Fibroblast of lung (primary cell): ENCODE measurements at regions not wholly inside any gene's neighbourhood (a gene's known extent, or its start where the extent isn't known, plus 50 kb on each side); places are given as distances from the start of the nearest gene placed in this dataset.

Experiments used
- DNase-seq, 2 donors: peaks; one replicate each; pipeline versions ENCODE4 v3.0.0 to v3.0.0-alpha.2; 2010; ENCODE audit warnings: low read depth in 2 of 2
- H2AFZ ChIP-seq: 2 replicates; pipeline ENCODE4 v1.5.1; 2012; ENCODE audit warnings: low read length, control low read depth, inconsistent platforms
- H3K27ac ChIP-seq: 2 replicates; pipeline ENCODE4 v1.5.1; 2011; ENCODE audit warnings: low read length, control low read depth; ENCODE audit not compliant: insufficient read depth
- H3K27me3 ChIP-seq: 2 replicates; pipeline ENCODE4 v1.5.1; 2011; ENCODE audit warnings: mild to moderate bottlenecking, low read length; ENCODE audit not compliant: control insufficient read depth, insufficient read depth
- H3K36me3 ChIP-seq: 2 replicates; pipeline ENCODE4 v1.5.1; 2011; ENCODE audit warnings: low read length; ENCODE audit not compliant: control insufficient read depth, insufficient read depth
- H3K4me1 ChIP-seq: 2 replicates; pipeline ENCODE4 v1.5.1; 2011; ENCODE audit warnings: low read length; ENCODE audit not compliant: control insufficient read depth, insufficient read depth; ENCODE audit errors: extremely low read depth
- H3K4me2 ChIP-seq: 2 replicates; pipeline ENCODE4 v1.5.1; 2011; ENCODE audit warnings: low read length, control low read depth; ENCODE audit not compliant: insufficient read depth; ENCODE audit errors: extremely low read depth
- H3K4me3 ChIP-seq, 4 experiments: fragments of 200-600 bp in 1 of 4; sonication (generic) in 1 of 4; replicated peaks in 1 of 4; 2 replicates each; pipeline ENCODE4 v1.5.1; 2011 to 2016; ENCODE audit warnings: low read length in 4 of 4, low read depth in 3 of 4, mild to moderate bottlenecking in 3 of 4, control low read depth in 2 of 4, inconsistent platforms in 1 of 4, mixed read lengths in 1 of 4; ENCODE audit not compliant: insufficient read depth in 1 of 4; ENCODE audit errors: control extremely low read depth in 1 of 4
- H3K79me2 ChIP-seq: 2 replicates; pipeline ENCODE4 v1.5.1; 2012; ENCODE audit warnings: mild to moderate bottlenecking, low read length, inconsistent platforms; ENCODE audit not compliant: control insufficient read depth, insufficient read depth
- H3K9ac ChIP-seq: 2 replicates; pipeline ENCODE4 v1.5.1; 2011; ENCODE audit warnings: mild to moderate bottlenecking, low read length, control low read depth; ENCODE audit not compliant: insufficient read depth
- H3K9me3 ChIP-seq: 2 replicates; pipeline ENCODE4 v1.5.1; 2012; ENCODE audit warnings: low read depth, low read length; ENCODE audit not compliant: control insufficient read depth, insufficient read depth
- H4K20me1 ChIP-seq: 2 replicates; pipeline ENCODE4 v1.5.1; 2011; ENCODE audit warnings: low read length; ENCODE audit not compliant: control insufficient read depth, insufficient read depth; ENCODE audit errors: extremely low read depth
- CTCF ChIP-seq, 2 donors: IDR thresholded peaks in 1 of 2; conservative IDR thresholded peaks in 1 of 2; 1 replicate in 1 of 2; 2 replicates in 1 of 2; pipeline ENCODE4 v1.5.1; 2011 to 2012; ENCODE audit warnings: low read length in 2 of 2, control low read depth in 1 of 2, inconsistent platforms in 1 of 2, low read depth in 1 of 2, mild to moderate bottlenecking in 1 of 2
- EZH2 ChIP-seq: IDR thresholded peaks from 2 replicates; pipeline ENCODE4 v1.5.1; 2012; ENCODE audit warnings: low read length, control low read depth, mild to moderate bottlenecking; ENCODE audit errors: missing control alignments

- Histone ChIP-seq H2AFZ (no peak overlapping the region), H3K27ac (no peak overlapping the region), H3K9ac (no peak overlapping the region), H3K4me3 (no peak overlapping the region), H3K36me3 (no peaks in the 10 kb centered on the region), H3K4me1 (no peaks in the 10 kb centered on the region), H3K27me3 (no peaks in the 10 kb centered on the region), H3K9me3 (no peaks in the 10 kb centered on the region), H3K4me2 (no peak overlapping the region), H4K20me1 (no peaks in the 10 kb centered on the region), H3K79me2 (no peaks in the 10 kb centered on the region)
- peak in 1 of 2 donors; percentile 28 for DNase-seq
- TF ChIP-seq EZH2 = no peak
- peak; percentile 57 to 58 for TF ChIP-seq CTCF (conservative IDR thresholded peaks at IDR 0.05 in 1 of 2, IDR thresholded peaks at IDR 0.05 in 1 of 2; ENCODE audit: low read depth in 1 of 2, low read length in 2 of 2)
Measured at GRCh38 chr9:81103597-81104471, 585.5 kb downstream of the TLE1 start.

GRCh38 chr9:81097131-81097847, 592.1 kb downstream of the TLE1 start:
- no peak overlapping the region for H3K4me3 ChIP-seq
- no peaks in the 10 kb centered on the region for H4K20me1 ChIP-seq
- H3K4me1 ChIP-seq = no peaks in the 10 kb centered on the region
- H3K79me2 ChIP-seq = no peaks in the 10 kb centered on the region
- H3K4me2 ChIP-seq = no peak overlapping the region
- H3K36me3 ChIP-seq = no peaks in the 10 kb centered on the region
- no peak for DNase-seq
- H3K27ac ChIP-seq = no peak overlapping the region
- no peak for TF ChIP-seq EZH2
- no peak for TF ChIP-seq CTCF (conservative IDR thresholded peaks at IDR 0.05 in 1 of 2, IDR thresholded peaks at IDR 0.05 in 1 of 2; ENCODE audit: low read depth in 1 of 2, low read length in 2 of 2)
- H3K9me3 ChIP-seq = no peaks in the 10 kb centered on the region
- no peaks in the 10 kb centered on the region for H3K27me3 ChIP-seq
- H2AFZ ChIP-seq = no peak overlapping the region
- H3K9ac ChIP-seq = no peak overlapping the region

GRCh38 chr9:81096625-81097024, 592.7 kb downstream of the TLE1 start:
- H3K9me3 ChIP-seq = no peaks in the 10 kb centered on the region
- DNase-seq = no peak
- no peak overlapping the region for H3K9ac ChIP-seq
- H3K4me3 ChIP-seq = no peak overlapping the region
- H4K20me1 ChIP-seq = no peaks in the 10 kb centered on the region
- H3K4me1 ChIP-seq = no peaks in the 10 kb centered on the region
- no peak overlapping the region for H3K27ac ChIP-seq
- no peak overlapping the region for H3K4me2 ChIP-seq
- H3K36me3 ChIP-seq = no peaks in the 10 kb centered on the region
- H2AFZ ChIP-seq = no peak overlapping the region
- no peaks in the 10 kb centered on the region for H3K27me3 ChIP-seq
- TF ChIP-seq CTCF (conservative IDR thresholded peaks at IDR 0.05 in 1 of 2, IDR thresholded peaks at IDR 0.05 in 1 of 2; ENCODE audit: low read depth in 1 of 2, low read length in 2 of 2) (no peak), EZH2 (no peak)
- H3K79me2 ChIP-seq = no peaks in the 10 kb centered on the region
